ENCODE measurements at regions not wholly inside any gene's neighbourhood (a gene's known extent, or its start where the extent isn't known, plus 50 kb on each side); places are given as distances from the start of the nearest gene placed in this dataset.

DNA sequence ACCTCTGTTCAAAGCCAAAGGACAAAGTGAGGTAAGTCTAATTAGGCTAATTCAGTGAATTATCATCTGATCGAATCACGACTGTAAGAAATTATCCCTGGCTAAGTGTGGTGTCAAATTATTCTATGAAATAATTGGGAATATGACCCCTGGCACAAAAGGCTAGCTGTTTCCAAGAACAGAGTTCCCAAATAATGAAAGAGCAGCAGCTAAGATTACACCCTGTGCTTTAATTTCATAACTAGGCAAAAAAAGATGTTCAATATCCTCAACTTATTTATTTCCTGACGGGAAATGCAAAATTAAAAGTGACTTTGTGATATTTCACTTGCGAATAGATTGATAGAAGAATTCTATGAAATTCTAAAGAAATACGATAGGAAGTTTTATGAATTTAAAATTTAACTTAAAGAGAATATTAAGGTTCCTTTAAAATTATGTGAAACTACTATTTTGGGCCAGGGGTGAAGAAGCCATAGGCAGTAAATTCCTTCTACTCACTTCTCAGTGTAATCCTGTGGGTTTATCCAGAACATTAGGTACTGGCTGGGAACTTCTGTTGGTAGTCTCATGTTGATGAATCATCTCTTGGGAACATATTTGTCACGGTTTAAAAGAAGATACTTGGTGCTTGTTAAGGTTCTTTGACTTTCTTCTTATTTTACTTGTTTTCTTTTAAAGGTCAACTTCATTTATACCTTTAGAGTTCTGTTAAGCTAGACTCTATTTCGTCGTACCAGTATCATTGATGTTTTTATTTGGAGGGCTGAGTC lies 148.5 kb downstream of the POLR1F start:
- TF ChIP-seq POLR2AphosphoS5 (IDR thresholded peaks at IDR 0.05) (no peak), POLR2A (IDR thresholded peaks at IDR 0.05) (no peak)
